WERI-Rb-1 (cell line): ENCODE measurements at regions not wholly inside any gene's neighbourhood (a gene's known extent, or its start where the extent isn't known, plus 50 kb on each side); places are given as distances from the start of the nearest gene placed in this dataset.
"Not testable (repeated sequence)": the region's sequence is repeated elsewhere in the genome, so short reads cannot be mapped to it uniquely, and the experiment has no call there.

Source experiments
- DNase-seq: peaks from one replicate; pipeline ENCODE4 v3.0.0-alpha.2; 2020
- H3K27ac ChIP-seq: fragments of 250-450 bp; sonication (Bioruptor Pico); 2 replicates; pipeline ENCODE4 v1.5.1; 2020; ENCODE audit warnings: mild to moderate bottlenecking, moderate library complexity
- H3K27me3 ChIP-seq: fragments of 250-450 bp; sonication (Bioruptor Pico); 2 replicates; pipeline ENCODE4 v1.5.1; 2021; ENCODE audit warnings: mild to moderate bottlenecking, low read depth, moderate library complexity; ENCODE audit not compliant: insufficient read depth, severe bottlenecking
- H3K36me3 ChIP-seq: fragments of 250-450 bp; sonication (Bioruptor Pico); 2 replicates; pipeline ENCODE4 v1.5.1; 2020; ENCODE audit warnings: mild to moderate bottlenecking, moderate library complexity
- H3K4me3 ChIP-seq: 2 replicates; pipeline ENCODE4 v1.5.1; 2011; ENCODE audit warnings: low read depth, mild to moderate bottlenecking, control low read depth, low read length
- H3K9me3 ChIP-seq: fragments of 250-450 bp; sonication (Bioruptor Pico); 2 replicates; pipeline ENCODE4 v1.5.1; 2021; ENCODE audit warnings: mild to moderate bottlenecking, moderate library complexity; ENCODE audit not compliant: severe bottlenecking
- TF ChIP-seq, protein P1 (sequence below): IDR thresholded peaks from 2 replicates; pipeline ENCODE4 v1.5.1; 2011; ENCODE audit warnings: low read depth, mild to moderate bottlenecking, control low read depth, inconsistent platforms, low read length

DNA sequence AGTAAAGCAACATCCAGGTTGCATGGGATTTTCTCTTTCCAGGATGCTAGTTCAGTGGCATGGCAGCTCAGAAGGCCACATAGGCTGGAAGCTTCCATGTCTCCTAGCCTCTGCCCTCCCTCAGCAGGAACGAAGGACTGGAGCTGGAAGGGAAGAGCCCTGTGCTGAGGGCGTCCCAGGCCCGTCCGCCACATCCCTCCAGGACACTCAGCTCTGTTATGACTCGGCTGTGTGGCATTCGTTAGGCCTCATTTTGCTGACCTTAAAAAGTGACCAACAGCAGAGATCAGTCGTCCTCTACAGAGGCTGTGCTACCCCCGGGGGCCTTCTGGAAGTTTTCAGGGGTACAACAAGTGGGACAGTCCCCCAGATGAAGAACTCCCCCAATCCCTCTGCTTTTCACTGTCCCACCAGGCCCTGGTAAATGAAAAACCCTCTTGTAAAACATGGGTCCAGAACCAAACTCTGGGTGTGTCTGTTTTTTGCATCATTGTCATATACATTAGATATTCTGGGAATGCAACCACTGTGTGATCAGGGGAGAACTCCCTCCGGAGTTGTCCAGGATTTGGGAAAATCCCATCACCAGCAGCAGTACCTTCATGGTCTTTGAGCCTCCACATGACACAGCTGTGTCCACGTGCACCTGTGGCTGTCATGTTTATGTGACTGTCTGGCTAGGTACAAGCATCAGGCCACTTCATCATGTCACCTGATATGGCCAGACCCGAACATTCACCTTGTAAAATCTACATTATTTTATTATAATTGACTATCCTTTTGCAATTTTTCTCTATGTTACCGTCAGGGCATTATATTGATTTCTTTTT is 149.9 kb downstream of the OR4M2 start:
- H3K27ac ChIP-seq = no peak overlapping the region
- H3K4me3 ChIP-seq = no peak overlapping the region

DNA sequence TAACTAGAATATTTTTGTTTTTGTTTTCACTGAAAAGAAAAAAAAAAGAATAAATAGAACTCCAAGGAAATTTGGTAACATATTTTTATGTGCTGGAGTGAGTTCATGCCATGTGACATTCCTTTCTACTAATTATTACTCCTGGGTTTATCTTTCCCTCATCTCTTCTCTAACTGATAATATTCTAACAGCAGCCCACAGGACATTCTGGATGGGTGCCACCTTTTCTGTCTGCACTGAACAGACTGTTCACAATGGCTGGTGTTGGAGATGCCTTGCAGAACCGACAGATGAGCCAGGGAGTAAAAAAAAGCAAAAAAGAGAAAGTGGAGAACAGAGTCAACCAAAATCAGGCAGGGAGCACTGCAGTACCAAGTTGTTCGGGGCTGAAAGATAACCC is 151.3 kb downstream of the OR4M2 start:
- TF ChIP-seq, protein P1, sequence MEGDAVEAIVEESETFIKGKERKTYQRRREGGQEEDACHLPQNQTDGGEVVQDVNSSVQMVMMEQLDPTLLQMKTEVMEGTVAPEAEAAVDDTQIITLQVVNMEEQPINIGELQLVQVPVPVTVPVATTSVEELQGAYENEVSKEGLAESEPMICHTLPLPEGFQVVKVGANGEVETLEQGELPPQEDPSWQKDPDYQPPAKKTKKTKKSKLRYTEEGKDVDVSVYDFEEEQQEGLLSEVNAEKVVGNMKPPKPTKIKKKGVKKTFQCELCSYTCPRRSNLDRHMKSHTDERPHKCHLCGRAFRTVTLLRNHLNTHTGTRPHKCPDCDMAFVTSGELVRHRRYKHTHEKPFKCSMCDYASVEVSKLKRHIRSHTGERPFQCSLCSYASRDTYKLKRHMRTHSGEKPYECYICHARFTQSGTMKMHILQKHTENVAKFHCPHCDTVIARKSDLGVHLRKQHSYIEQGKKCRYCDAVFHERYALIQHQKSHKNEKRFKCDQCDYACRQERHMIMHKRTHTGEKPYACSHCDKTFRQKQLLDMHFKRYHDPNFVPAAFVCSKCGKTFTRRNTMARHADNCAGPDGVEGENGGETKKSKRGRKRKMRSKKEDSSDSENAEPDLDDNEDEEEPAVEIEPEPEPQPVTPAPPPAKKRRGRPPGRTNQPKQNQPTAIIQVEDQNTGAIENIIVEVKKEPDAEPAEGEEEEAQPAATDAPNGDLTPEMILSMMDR = no peak
- no peak overlapping the region for H3K4me3 ChIP-seq

More for the DNA sequence above, 149.9 kb downstream of the OR4M2 start:
- H3K9me3 ChIP-seq = no peaks in the 10 kb centered on the region
- H3K36me3 ChIP-seq = no peaks in the 10 kb centered on the region
- TF ChIP-seq, protein P1 = no peak
- no peak for DNase-seq
- peaks cover 11% of the 10 kb centered on the region for H3K27me3 ChIP-seq

DNA sequence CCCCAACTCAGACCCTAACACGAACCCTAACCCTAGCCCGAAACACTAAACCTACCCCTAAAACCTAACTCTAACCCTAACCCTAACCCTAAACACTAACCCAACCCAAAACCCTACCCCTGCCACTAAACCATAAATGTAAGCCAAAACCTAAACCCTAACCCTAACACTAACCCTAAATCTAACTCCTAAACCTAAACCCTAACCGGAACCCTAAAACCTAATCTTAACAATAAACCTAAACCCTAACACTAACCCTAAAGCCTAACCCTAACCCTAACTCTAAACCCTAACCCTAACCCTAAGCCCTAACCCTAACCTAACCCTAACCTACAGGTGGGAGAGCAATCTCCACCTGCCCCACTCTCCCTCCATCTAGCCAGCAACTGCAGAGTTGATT is 152.3 kb downstream of the OR4M2 start:
- Histone ChIP-seq H3K27ac (no peak overlapping the region), H3K36me3 (no peaks in the 10 kb centered on the region), H3K27me3 (peaks cover 7% of the 10 kb centered on the region), H3K9me3 (no peaks in the 10 kb centered on the region), H3K4me3 (no peak overlapping the region)
- TF ChIP-seq, protein P1 = no peak
- no peak for DNase-seq

More for the DNA sequence above, 151.3 kb downstream of the OR4M2 start:
- Histone ChIP-seq H3K27ac (no peak overlapping the region), H3K27me3 (peaks cover 9% of the 10 kb centered on the region), H3K9me3 (no peaks in the 10 kb centered on the region), H3K36me3 (no peaks in the 10 kb centered on the region)
- DNase-seq = no peak

DNA sequence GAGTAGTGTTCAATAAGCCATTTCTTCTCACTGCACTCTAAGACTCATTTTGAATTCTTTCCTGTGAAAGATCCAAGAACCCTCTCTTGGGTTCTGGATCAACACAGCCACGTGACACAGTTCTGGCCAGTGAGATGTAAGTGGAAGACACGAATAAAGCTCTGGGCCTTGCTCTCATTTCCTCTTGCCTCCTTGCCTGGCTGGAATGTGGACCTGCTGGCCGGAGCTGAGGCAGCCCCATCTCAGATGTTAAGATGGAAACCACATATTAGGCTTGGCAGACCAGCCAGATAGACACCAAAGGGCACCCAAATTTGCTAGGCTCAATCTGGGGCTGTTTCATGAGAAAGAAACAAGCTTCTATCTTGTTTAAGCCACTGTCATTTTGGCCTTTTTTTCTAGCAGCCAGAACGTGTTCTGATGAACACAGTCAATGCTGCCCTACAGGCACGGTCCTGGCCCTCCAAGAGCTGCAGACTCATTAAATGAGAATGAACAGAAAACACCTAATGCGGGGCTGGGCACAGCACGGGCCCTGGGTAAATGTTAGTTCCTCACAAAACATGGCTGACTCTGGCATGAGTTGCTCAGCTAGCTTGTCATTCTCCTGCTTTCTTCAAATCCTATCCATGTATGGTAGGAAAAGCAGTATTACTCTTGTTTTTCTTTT is 155.1 kb downstream of the OR4M2 start:
- not testable (repeated sequence) for H3K4me3 ChIP-seq, H3K27ac ChIP-seq, H3K36me3 ChIP-seq, DNase-seq, H3K9me3 ChIP-seq, H3K27me3 ChIP-seq

DNA sequence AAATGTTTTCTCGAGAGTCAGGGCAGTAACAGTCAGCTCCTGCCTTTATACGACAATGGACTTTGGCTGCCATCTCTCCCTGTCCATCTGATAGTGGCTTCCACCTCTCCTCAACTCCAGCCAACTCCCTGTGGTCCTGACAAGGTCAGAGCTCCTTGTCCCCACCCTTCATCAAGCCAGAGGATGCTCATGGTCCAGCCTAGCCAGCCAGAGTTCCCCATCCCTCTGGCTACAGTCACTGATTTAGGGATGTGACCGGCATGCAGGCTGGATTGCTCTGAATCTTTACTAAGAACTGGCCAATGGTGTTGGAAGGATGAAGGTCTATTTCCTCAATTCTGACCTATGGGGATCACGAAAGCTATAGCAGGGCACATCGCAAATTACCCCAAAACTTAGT is 156.1 kb downstream of the OR4M2 start:
- TF ChIP-seq, protein P1 = no peak
- Histone ChIP-seq H3K4me3 (no peak overlapping the region), H3K27me3 (peaks cover 2% of the 10 kb centered on the region), H3K27ac (no peak overlapping the region), H3K9me3 (no peaks in the 10 kb centered on the region), H3K36me3 (no peaks in the 10 kb centered on the region)
- no peak for DNase-seq

DNA sequence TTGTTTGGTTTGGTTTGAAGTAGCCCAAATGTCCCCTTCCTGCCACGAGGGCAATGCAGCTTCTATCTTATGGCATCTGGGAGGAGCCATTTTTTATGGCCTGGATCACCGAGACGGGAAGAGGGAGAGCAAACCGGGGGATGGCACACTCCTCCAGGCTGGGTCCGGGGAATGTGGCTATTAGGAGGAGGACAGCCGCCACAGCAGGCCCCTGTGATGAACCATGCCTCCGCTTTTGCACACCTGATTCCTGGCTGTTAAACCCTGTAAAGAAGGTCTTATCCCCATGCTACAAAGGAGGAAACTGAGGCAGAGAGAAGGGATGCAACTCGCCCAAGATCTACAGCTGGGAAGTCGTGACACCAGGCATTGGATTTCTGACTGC is 157.6 kb downstream of the OR4M2 start:
- Histone ChIP-seq H3K27me3 (peaks cover 2% of the 10 kb centered on the region), H3K9me3 (no peaks in the 10 kb centered on the region), H3K36me3 (no peaks in the 10 kb centered on the region), H3K27ac (no peak overlapping the region), H3K4me3 (no peak overlapping the region)
- TF ChIP-seq, protein P1 = no peak
- no peak for DNase-seq

DNA sequence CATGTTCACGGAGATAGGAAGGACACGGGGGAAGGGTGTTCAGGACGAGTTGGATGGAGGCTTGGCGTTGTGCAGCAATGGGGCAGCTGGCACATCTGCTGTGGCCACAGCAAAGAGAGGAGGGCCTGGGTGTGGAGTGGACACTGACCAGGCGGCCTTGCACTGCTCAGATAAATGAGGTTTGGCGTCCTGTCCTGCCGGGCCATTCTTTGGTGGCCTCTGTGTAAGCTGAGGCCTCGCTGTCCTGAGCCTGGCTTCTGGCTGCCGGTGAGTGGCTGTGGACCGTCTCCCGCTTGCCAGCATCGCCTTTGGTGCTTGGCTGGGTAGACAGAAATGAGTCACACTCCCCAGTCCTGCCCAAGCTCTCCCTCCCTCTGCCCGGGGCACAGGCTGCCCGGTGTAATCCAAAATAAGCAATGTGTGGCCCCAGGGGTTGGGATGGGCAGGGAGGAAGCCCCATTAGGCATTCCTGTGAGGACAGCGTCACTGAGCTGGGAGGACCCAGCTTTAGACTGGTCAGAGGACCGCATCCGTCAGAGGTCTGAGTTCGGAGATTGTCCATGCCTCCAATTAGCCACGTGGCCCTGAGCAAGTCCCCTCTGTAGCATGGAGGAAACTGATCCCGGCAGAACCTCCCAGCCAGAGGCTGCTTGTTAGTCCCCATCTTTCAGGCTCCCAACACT is 158.1 kb downstream of the OR4M2 start:
- not testable (repeated sequence) for DNase-seq, H3K27me3 ChIP-seq, H3K4me3 ChIP-seq, H3K36me3 ChIP-seq, H3K27ac ChIP-seq, H3K9me3 ChIP-seq

DNA sequence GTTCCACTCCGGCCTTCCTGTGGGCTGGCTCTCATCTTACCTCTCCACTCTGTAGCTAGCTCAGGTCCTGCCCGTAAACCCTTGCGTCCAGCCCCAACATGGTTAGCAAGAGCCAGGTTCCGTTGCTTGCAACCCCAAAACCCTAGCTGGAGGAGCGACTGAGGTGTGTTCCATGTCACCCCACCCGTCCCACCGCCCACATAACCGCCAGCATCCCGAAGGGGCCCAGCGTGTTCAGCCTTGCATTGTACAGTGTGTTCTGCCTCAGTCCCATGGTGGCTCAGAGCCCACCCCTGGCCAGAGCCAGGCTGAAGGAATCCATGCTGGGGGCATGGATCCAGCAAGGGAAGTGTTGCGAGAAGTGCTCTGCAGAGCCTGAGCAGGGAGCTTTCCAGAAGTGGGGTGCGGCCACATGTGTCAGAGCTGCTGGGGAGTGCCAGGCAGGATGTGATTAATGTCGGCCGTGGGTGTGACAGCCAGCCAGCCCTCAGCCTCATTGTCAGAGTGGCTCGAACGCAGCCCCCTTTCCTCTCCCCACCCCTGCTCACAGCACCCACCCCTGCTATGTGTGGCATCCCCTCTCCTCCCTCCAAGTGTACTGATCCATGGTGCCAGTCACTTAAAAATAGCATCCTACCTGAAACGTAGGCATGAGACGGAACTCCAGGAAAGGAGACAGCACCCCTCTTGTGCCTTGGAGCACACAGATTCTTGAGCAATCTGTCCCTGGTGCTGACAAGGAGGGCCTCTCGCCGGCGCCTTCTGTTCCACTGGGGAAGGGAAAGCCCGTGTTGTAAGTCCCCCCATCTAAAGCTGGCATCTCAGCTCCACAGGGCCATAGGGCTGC is 158.9 kb downstream of the OR4M2 start:
- DNase-seq, H3K27ac ChIP-seq, H3K27me3 ChIP-seq, H3K4me3 ChIP-seq, H3K36me3 ChIP-seq, H3K9me3 ChIP-seq: not testable (repeated sequence)
